Stimulated activated CD4-positive, alpha-beta T cell treated with anti-CD3 and anti-CD28 coated beads, Interleukin-4, amount 100 ng/mL, for 48 hours (primary cell): ENCODE measurements at regions not wholly inside any gene's neighbourhood (a gene's known extent, or its start where the extent isn't known, plus 50 kb on each side); places are given as distances from the start of the nearest gene placed in this dataset.
"Not testable (repeated sequence)": the region's sequence is repeated elsewhere in the genome, so short reads cannot be mapped to it uniquely, and the experiment has no call there.

Experiments used
- DNase-seq, 2 donors: peaks; one replicate each; pipeline ENCODE4 v3.0.0-alpha.2; 2020; ENCODE audit warnings: low read depth in 2 of 2

DNA sequence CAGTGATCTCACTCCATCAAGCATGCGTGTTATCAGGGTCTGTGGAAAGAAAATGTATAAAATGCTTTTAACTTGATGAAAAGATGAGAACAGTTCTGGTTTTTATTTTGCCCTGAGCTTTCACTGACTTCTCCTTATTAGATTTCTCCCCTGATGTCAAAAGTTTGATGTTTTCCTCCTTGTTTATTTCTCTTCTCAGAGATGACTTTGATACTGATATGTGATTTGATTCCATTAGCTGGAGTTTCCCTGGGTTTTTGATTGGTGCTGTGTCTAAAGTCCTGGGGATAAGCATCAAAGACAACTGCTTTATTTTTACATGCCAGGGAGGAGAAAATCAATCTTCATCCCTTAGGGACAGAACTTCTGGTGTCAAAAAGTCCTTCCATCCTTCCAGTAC is 510.0 kb downstream of the KCTD16 start:
- DNase-seq, result no peak

DNA sequence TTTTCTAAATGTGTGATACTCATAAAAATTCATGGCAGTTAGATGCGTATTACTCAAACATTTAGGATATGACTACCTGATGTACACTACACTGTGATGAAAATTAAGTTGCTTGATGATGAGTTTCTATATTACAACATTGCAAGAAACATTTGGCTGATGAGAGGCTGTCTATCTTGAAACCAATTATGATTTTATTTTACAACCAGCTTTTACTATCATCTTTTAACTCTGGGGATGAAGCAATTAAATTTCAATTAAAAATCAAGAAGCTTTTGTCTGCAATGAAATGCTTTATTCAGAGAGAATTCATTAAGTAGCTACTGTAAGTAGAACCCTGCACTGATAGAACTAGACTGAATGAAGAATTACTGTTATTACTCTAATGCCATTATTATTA is 500.4 kb downstream of the KCTD16 start:
- no peak for DNase-seq

DNA sequence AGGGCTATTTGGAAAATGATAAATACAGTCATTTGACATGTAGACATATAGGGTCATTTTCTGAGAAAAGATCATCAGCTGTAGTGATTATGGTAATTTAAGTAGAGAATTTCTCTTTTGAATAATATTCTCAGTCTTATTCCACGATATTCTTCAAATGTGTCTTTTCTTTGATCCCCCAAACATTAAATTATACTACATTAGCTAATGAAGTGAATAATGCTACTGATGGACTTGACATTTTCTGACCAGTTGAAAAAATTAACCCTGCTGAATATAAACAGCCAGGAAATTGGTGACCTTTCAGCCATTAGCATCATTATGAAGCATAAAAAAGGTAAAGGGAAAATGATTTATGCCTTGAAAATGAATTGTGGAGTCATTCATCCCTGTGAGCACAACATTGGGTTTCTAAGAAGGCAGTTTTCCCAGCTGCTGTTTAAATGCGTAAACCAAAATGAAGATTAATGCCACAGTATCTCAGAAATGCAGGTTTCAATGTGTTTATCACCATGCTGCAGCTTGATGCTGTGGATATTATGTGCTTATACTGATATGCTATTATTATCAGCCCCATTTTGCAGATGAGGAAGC is 489.1 kb downstream of the KCTD16 start:
- no peak for DNase-seq

DNA sequence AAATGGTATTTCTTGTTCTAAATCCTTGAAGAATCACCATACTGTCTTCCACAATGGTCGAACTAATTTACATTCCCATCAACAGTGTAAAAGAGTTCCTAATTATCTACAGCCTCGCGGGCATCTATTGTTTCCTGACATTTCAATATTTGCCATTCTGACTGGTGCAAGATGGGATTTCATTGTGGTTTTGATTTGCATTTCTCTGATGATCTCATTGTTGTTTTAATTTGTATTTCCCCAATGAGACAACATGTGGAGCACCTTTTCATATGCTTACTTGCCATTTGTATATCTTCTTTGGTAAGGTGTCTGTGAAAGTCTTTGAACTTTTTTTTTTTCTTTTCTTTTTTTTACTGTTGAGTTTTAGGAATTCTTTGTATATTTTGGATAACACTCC is 473.6 kb downstream of the KCTD16 start:
- DNase-seq, result no peak

DNA sequence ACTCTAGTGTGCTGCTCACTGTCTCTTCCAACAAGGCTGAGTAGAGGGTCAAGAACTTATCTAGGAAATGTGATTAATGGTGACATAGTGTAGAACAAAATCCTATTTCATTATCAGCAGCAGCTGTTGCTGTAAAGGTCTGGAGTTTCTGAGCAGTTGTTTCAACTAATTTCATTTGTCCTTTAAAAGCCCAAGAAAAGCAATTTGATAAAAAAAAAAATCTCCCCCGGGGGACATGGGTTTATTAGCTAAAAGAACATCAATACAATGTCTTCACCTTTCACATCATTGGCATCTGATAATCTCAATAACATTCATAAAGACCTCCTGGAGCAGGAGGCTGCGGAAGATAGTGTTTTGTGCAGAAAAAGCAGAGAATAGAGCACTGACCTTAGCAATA is 468.1 kb downstream of the KCTD16 start:
- DNase-seq, result no peak

- DNase-seq, result no peak
Measured at GRCh38 chr5:144634138-144634537, 463.5 kb downstream of the KCTD16 start.

DNA sequence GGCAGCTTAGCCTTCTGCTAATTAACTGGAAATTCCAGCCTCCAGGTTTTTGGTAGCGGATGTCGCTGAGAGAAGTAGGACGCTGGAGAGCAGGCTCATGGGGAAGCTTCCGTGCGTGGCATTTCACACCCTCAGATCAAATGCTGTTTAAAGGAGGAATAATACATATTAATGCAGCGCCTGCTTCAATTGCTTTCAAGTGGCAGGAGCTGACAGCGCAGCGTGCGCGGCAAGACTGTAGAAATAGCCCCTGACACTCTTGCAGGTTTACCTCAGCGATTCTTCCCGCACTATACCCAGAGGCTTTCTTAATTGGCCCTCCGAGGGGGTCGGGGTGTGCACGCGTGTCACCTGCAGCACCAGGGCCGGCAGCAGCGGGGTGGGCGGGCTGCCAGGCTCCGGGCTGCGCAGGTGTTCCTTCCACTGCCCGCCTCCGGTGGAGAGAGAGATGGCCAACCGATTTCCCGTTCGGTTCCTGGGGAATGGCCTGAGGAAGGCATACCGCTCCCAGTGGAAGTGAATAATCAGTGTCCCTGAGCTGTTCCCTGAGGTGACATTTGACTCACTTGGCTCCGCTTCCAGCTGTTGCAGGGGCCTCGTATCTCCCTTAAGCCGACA is 427.9 kb downstream of the KCTD16 start:
- DNase-seq, result no peak

- DNase-seq, result no peak
Measured at GRCh38 chr5:144596517-144596916, 425.8 kb downstream of the KCTD16 start.

GRCh38 chr5:144594919-144595318 is 424.2 kb downstream of the KCTD16 start:
- no peak for DNase-seq

DNA sequence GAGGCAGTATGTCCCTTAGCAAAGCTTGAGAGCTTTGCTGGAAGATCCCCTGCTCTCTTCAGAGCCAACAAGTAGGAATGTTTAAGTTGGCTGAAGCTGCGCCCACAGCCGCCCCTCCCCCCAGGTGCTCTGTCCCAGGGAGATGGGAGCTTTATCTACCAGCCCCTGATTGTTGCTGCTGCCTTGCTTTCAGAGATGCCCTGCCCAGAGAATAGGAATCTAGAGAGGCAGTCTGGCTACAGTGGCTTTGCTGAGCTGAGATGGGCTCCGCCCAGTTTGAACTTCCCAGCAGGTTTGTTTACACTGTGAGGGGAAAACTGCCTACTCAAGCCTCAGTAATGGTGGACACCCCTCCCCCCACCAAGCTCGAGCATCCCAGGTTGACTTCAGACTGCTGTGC is 423.6 kb downstream of the KCTD16 start:
- DNase-seq, result not testable (repeated sequence)

- DNase-seq, result no peak
Measured at GRCh38 chr5:144585681-144586080, 415.0 kb downstream of the KCTD16 start.

DNA sequence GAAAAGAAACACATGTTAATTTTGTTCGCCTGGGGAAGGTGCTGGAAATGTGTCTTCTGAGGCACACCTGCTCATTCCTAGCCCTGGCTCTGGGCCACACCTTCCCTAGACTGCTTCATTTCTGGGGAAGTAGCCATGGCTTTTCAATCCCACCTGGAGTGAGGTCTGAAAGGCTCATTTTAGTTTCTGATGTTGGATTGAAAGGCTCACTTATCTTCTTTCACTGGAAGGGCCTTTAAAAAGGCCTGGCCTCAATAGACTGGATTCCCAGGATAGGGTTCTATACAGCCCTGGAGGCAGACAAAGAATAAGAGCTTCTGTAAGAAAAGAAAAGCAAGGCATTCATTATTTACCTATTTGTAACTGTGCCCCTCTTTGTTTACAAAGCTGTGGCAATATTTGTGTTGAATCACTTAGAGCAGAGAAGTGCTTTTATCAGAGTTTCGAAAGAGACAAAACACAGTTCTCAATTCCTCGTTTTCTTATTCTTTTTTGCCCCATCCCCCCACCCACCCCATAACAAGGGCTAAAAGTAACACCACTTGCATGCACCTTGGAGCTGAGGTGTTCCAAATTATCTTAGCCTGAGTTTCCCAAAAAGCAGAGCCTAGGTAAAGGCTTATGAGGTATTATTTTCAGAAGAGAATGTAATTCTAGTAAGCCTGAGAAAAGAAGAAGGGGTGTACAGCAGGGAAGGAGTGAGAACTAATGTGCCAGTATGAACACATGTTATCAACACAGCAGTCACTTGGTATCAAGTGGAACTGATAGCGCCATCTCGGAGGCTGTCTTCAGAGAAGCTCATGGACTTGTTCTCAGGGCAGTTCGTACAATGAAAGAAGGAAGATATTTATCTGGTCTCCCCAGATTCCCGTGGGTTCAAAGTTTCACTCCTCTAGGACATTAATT is 413.1 kb downstream of the KCTD16 start:
- no peak for DNase-seq

- no peak for DNase-seq
Measured at GRCh38 chr5:144582066-144582465, 411.4 kb downstream of the KCTD16 start.

DNA sequence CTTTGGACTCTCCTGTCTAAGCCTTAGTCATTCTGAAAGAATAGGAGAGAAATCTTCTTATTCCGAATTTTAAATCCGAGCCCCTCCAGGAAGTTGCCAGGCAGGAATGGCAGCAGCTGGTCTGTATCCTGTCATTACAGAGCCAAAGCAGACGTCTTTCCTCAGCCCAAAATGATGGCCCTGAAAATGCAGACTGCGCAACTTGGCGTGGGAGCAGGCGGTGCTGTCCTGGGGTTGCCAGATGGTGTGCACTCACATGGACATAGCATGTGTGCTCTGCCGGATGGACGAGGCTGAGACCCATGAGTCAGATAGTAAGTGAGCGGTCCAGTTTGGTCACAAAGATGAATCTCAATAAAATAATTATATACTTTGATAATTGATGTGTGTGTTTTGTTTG is 410.4 kb downstream of the KCTD16 start:
- no peak for DNase-seq

DNA sequence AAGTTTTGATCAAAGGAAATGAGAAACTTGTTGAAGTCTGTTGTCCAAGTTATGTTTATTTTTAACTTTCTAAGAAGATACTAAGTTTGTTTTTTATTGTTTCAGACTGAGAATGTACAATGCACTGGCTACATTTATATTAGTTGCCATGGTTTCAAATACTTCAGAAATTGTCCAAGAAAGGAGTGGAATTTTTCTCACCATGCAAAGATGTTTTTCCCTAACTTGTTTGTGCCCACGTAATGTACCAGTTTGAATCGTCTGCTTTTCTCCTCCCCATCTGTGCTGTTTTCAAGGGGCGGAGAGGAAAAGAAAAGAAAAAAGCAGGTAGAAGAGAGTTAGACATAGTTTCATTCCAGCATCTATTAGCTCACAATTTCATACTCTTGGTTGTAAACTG is 407.0 kb downstream of the KCTD16 start:
- no peak for DNase-seq

- DNase-seq, result no peak
Measured at GRCh38 chr5:144575736-144576135, 405.1 kb downstream of the KCTD16 start.

DNA sequence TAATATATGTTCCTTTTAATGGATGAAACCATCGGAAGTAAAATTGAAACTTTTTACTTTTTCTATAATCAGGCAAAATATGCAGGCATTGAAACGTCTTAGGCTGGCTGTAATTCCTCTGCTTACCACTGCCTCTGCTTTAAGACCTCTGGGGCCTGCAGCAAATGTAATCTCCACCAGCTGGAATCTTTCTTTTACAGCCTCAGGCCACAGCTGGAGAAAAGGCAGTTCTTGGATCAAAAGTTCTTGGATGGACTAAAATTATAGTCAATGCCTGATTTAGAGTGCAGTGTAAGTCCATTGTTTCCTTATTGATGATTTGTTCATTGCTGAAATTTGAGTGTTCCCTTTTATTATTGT is 396.7 kb downstream of the KCTD16 start:
- DNase-seq, result no peak

DNA sequence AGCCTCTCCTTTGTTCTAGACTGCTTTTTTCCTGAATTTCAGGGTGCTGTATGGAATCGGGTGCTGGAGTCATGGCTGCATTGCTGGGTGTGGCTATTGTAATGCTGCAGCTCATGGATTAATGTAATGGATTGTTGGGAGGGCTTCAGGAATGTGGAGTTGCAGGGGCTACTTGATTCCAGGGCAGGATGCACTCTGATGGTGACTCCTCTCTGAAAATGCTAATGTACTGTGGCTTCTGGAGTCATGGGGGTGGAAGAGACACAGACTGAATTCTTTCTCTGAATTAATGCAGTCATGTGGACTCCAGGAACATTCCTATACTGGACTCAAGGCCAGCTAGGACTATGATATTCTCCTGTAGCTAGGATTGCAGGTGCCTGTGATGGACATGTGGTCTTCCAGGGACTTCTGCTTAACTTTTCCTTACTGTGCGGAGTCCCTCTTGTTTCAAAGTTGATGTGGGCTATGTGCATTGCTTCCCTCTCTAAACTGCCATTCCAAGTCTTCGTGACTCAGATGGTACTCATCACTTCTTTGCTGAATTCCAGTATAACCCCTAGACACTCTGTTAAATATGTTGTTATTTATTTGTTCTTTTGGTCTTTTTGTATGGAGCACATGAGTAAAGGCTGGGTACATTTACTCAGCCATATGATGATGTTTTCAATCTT is 396.2 kb downstream of the KCTD16 start:
- no peak for DNase-seq

DNA sequence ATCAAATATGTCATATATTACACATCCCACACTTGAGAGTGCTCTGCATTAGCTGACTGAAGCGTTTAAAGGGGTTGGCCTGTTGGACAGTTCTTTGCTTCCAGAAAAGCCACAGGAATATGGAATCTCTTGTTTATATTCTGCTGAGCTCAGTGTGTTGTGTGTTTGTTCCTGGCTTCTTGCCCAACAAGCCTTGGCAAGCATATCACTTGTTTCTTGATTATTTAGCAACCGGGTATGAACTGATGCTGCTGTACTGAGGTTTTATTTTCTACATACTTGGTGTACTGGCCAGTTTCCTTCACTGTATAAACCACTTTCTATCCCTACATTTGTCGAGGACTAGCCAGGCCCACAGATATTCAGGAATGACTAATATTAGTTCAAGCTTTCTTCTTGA is 378.9 kb downstream of the KCTD16 start:
- no peak for DNase-seq

DNA sequence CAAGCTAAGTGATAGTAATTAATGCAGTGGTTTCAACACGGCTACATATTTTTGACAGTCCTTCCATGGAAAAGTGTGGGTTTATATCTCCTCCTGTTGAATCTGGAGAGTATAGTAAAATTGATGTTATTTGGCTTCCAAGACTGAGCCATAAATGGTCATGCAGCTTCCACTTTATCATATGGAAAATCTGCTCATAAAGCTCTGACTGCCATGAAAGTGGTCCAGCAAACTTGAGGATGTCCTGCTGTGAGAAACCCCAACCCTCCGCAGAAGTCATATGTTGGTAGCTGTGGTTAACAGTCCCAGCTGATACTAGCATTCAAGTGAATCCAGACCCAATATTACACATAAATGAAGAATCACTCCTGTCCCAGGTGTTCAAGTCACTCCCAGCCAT is 378.3 kb downstream of the KCTD16 start:
- no peak for DNase-seq

DNA sequence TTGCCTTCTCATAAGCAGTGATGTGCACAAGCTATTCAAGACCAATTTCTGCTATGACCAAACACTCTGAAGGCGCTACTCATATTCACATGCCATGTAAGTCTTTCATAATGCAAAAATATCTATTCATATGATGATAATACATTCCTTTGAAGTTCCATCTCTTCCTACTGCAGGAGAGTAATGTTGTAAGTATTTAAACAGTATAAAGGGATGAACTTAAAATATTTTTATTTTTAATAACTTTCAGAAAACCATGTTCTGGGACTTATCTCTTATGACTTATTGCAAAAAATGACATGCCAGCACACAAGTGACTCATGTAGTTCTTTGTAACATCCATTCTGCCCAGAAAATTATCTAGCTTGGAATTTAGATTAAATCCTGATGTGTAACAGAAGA is 376.4 kb downstream of the KCTD16 start:
- no peak for DNase-seq

- DNase-seq, result no peak
Measured at GRCh38 chr5:144538845-144539244, 368.2 kb downstream of the KCTD16 start.
